Pancreas (tissue), 10 donors: ENCODE measurements at regions not wholly inside any gene's neighbourhood (a gene's known extent, or its start where the extent isn't known, plus 50 kb on each side); places are given as distances from the start of the nearest gene placed in this dataset.

ENCODE experiments used
- ATAC-seq, 4 donors: fragments of 200-7000 bp; cut with Tn5 transposase; one replicate each; pipeline versions ENCODE4 v1.8.0 to v1.9.1; 2020; ENCODE audit warnings: mild to moderate bottlenecking in 4 of 4, moderate library complexity in 4 of 4
- DNase-seq, 6 donors: peaks; one replicate each; pipeline ENCODE4 v3.0.0-alpha.2; 2020
- FAIRE-seq: peaks from 2 replicates; lab custom pipeline; 2012; peaks lifted over from hg19 to GRCh38; lab: Jason Lieb, UNC
- H3K27ac ChIP-seq, 4 donors: fragments of 200-600 bp; sonication (generic); 1 replicate in 3 of 4; 2 replicates in 1 of 4; pipeline versions ENCODE4 v1.5.0 to v1.8.0; 2020
- H3K27me3 ChIP-seq, 4 donors: fragments of 200-600 bp; one replicate each; pipeline ENCODE4 v1.8.0; 2021
- H3K36me3 ChIP-seq, 3 donors: fragments of 200-600 bp; sonication (generic) in 1 of 3; one replicate each; pipeline versions ENCODE4 v1.5.0 to v1.8.0; 2020 to 2021
- H3K4me1 ChIP-seq, 3 donors: fragments of 200-600 bp; one replicate each; pipeline ENCODE4 v1.8.0; 2021
- H3K4me3 ChIP-seq, 4 donors: fragments of 200-600 bp; sonication (generic) in 2 of 4; one replicate each; pipeline versions ENCODE4 v1.5.0 to v1.8.0; 2020 to 2021
- H3K9me3 ChIP-seq, 4 donors: fragments of 200-600 bp; one replicate each; pipeline ENCODE4 v1.8.0; 2021
- CTCF ChIP-seq, 4 donors: fragments of 200-600 bp; sonication (generic) in 3 of 4; IDR thresholded peaks; one replicate each; pipeline versions ENCODE4 v1.5.0 to v1.8.0; 2021; ENCODE audit warnings: antibody characterized with exemption in 4 of 4
- WGBS, 2 donors: extraction: QIAGEN DNeasy Blood & Tissue Kit; methylation state at CpG; one replicate each; pipeline ENCODE4 v1.1.7; 2013; 5-methylcytosine and 5-hydroxymethylcytosine counted together
- intact Hi-C, 3 donors: fragments of 100-400 bp; cut with DNase I; formaldehyde crosslinking; loops; one replicate each; pipeline versions ENCODE4 v1.11.1 to v1.14.2; 2022
- donor health status: healthy with polysubstance abuse.
- donor health status: DM: no; HTN: no; CAD: no; lungs with moderate emphysema.
- donor health status: DM: no; HTN: no; CAD: no.
- donor health status: control.
- donor health status: control.
- donor health status: Bipolar disorder and iron deficiency.
- donor health status: DM: yes; HTN: yes; CAD: no.
- donor health status: DM: no; HTN: no; CAD: no.
- donor health status: DM: no; HTN: no; CAD: no.
- donor health status: DM: yes; HTN: yes; CAD: no.

GRCh38 chr20:61119794-61120410 lies 132.2 kb upstream of the CDH4 start:
- Histone ChIP-seq H3K27me3 (no peaks in the 10 kb centered on the region), H3K36me3 (no peaks in the 10 kb centered on the region), H3K4me1 (no peaks in the 10 kb centered on the region), H3K9me3 (no peaks in the 10 kb centered on the region), H3K27ac (no peak overlapping the region), H3K4me3 (no peak overlapping the region)
- intact Hi-C loops, result loop anchor here in 1 of 3 donors (10.0 kb wide), 1 partner anchor 265 kb away; no protein-coding TSS in a partner anchor
- DNase-seq (no peak), ATAC-seq (no peak), FAIRE-seq (no peak)
- 43 to 59% methylated on average over 12 of the region's 12 CpGs for WGBS, 2 donors
- TF ChIP-seq CTCF (IDR thresholded peaks at IDR 0.05), result no peak

- intact Hi-C loops, result loop anchor here in 1 of 3 donors (10.0 kb wide), 1 partner anchor 266 kb away; no protein-coding TSS in a partner anchor
- TF ChIP-seq CTCF (IDR thresholded peaks at IDR 0.05), result peak in 3 of 4 donors; percentile 26 to 28 (median 28)
- no peaks in the 10 kb centered on the region for H3K36me3 ChIP-seq
- ATAC-seq (peak in 3 of 4 donors; percentile 59 to 77 (median 75)), FAIRE-seq (no peak), DNase-seq (peak in 3 of 6 donors; percentile 20 to 49 (median 26))
- no peaks in the 10 kb centered on the region for H3K9me3 ChIP-seq
- no peak overlapping the region for H3K27ac ChIP-seq
- WGBS, 2 donors, result 34 to 46% methylated on average over 17 of the region's 17 CpGs
- H3K4me3 ChIP-seq, result no peak overlapping the region
- no peaks in the 10 kb centered on the region for H3K27me3 ChIP-seq
- no peaks in the 10 kb centered on the region for H3K4me1 ChIP-seq
These were observed 131.2 kb upstream of the CDH4 start for GRCh38 chr20:61120595-61121515.

- Histone ChIP-seq H3K36me3 (no peaks in the 10 kb centered on the region), H3K9me3 (no peaks in the 10 kb centered on the region), H3K27ac (no peak overlapping the region), H3K4me1 (no peaks in the 10 kb centered on the region), H3K27me3 (no peaks in the 10 kb centered on the region), H3K4me3 (no peak overlapping the region)
- no peak for ATAC-seq
- no peak for TF ChIP-seq CTCF (IDR thresholded peaks at IDR 0.05)
- FAIRE-seq, result no peak
- 65 to 86% methylated on average over 8 of the region's 8 CpGs for WGBS, 2 donors
- intact Hi-C loops, result loop anchor here in 1 of 3 donors (10.0 kb wide), 1 partner anchor 267 kb away; no protein-coding TSS in a partner anchor
- no peak for DNase-seq
These were observed 130.4 kb upstream of the CDH4 start for GRCh38 chr20:61121661-61122060.

GRCh38 chr20:61123286-61123685 lies 128.8 kb upstream of the CDH4 start:
- no peak overlapping the region for H3K4me3 ChIP-seq
- 49 to 67% methylated on average over 7 of the region's 7 CpGs for WGBS, 2 donors
- H3K4me1 ChIP-seq, result no peaks in the 10 kb centered on the region
- DNase-seq (no peak), FAIRE-seq (no peak), ATAC-seq (no peak)
- H3K9me3 ChIP-seq, result no peaks in the 10 kb centered on the region
- H3K36me3 ChIP-seq, result no peaks in the 10 kb centered on the region
- intact Hi-C loops, result loop anchor here in 1 of 3 donors (10.0 kb wide), 1 partner anchor 268 kb away; no protein-coding TSS in a partner anchor
- H3K27ac ChIP-seq, result no peak overlapping the region
- no peaks in the 10 kb centered on the region for H3K27me3 ChIP-seq
- no peak for TF ChIP-seq CTCF (IDR thresholded peaks at IDR 0.05)
